ENCODE measurements at regions not wholly inside any gene's neighbourhood (a gene's known extent, or its start where the extent isn't known, plus 50 kb on each side); places are given as distances from the start of the nearest gene placed in this dataset.

DNA sequence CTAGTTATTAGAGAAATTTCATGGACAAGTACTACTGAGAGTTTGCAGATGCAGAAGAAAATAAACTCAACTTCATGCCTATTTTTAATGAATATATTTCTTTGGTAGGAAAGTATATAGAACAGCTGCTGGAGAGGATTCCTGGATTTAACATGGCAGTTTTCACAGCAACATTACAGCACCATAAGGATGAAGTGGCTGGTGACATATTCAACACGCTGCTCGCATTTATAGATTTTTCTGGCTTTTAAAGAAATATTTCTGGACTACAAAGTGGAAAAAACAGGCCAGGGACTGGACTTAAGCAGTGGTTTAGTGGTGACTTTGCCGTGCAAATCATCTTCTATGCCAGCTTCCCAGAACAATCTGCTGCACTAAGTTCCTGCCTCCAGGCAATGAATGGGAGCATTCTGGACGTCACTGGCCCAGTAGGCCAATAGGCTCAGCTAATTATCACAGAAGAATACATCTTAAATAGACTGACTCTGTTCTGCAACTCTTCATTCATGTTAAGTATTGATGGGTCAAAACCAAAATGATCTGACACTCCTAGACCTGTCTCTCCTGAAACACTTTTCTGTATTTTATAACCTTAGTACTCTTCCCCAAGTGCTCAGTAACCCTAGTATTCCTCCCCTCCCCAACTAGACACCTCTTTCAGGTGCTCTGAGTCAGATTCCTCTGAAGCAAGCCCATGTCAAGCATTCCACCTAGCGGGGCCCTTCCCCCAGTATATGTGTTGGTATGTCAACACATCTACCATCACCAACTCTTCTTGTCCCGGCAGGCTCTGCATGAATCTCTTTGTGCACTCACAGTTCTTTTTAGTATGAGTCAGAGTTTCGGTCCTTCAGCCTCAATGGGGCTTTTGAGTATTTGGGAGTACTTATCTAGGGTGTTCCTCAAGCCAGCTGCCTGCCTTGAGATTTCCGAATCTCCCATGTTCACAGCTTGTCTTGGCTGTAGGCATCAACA, 625.5 kb downstream of the CHSY3 start:
- Histone ChIP-seq H3K4me3 (ENCODE audit: low read length) (no peak overlapping the region), H3K27ac (ENCODE audit: low read depth, low read length) (no peak overlapping the region), H3K27me3 (ENCODE audit: control insufficient read depth, insufficient read depth, low read length, poor library complexity, severe bottlenecking) (no peaks in the 10 kb centered on the region), H3K36me3 (ENCODE audit: control insufficient read depth, insufficient read depth, low read length) (no peaks in the 10 kb centered on the region), H3K9me3 (ENCODE audit: control insufficient read depth, low read length) (no peaks in the 10 kb centered on the region), H3K9ac (ENCODE audit: extremely low read depth, low read length, poor library complexity, severe bottlenecking) (no peak overlapping the region), H3K4me1 (ENCODE audit: control insufficient read depth, insufficient read depth, low read length) (no peaks in the 10 kb centered on the region)
- no peak for TF ChIP-seq CTCF (conservative IDR thresholded peaks at IDR 0.05)
- Mint-ChIP-seq H3K27me3 (ENCODE audit: insufficient read depth) (no peaks in the 10 kb centered on the region), H3K9me3 (no peaks in the 10 kb centered on the region), H3K36me3 (ENCODE audit: low read depth) (no peaks in the 10 kb centered on the region), H3K27ac (no peak overlapping the region), H3K4me1 (peaks cover 4% of the 10 kb centered on the region), H3K4me3 (no peak overlapping the region)
- DNase-seq: no peak
- WGBS, 2 experiments (ENCODE audit: insufficient coverage in 1 of 2, insufficient read length in 1 of 2): 84 to 90% methylated on average over 2 to 8 of the region's 8 CpGs

DNA sequence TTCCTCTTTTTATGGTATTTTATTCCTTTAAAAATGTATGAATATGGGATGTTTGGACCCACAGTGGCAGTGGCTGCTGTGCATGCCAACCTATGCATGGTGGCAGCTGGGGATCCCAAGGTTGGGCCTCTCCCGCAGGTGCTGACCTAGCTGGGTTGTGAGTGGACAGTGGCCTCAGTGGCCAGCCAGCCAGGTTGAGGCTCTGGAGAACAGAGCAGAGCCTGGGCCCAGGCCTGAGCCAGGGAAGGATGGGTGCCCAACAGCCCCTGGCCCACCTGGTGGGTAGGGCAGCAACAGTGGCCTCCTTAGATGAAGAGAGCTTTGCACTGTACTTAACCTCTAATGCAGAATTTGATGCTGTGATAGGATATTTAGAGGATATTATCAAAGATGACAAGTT, 624.8 kb downstream of the CHSY3 start:
- Mint-ChIP-seq H3K4me3 (no peak overlapping the region), H3K27ac (no peak overlapping the region), H3K27me3 (ENCODE audit: insufficient read depth) (peaks cover 2% of the 10 kb centered on the region), H3K4me1 (peaks cover 4% of the 10 kb centered on the region), H3K9me3 (no peaks in the 10 kb centered on the region), H3K36me3 (ENCODE audit: low read depth) (no peaks in the 10 kb centered on the region)
- no peak for DNase-seq
- 95 to 100% methylated on average over 1 of the region's 1 CpG for WGBS, 2 experiments (ENCODE audit: insufficient coverage in 1 of 2, insufficient read length in 1 of 2)
- H3K4me1 ChIP-seq (ENCODE audit: control insufficient read depth, insufficient read depth, low read length): no peaks in the 10 kb centered on the region
- no peaks in the 10 kb centered on the region for H3K9me3 ChIP-seq (ENCODE audit: control insufficient read depth, low read length)
- no peak overlapping the region for H3K4me3 ChIP-seq (ENCODE audit: low read length)
- H3K27me3 ChIP-seq (ENCODE audit: control insufficient read depth, insufficient read depth, low read length, poor library complexity, severe bottlenecking): no peaks in the 10 kb centered on the region
- no peak overlapping the region for H3K27ac ChIP-seq (ENCODE audit: low read depth, low read length)
- no peak for TF ChIP-seq CTCF (conservative IDR thresholded peaks at IDR 0.05)
- no peaks in the 10 kb centered on the region for H3K36me3 ChIP-seq (ENCODE audit: control insufficient read depth, insufficient read depth, low read length)
- H3K9ac ChIP-seq (ENCODE audit: extremely low read depth, low read length, poor library complexity, severe bottlenecking): no peak overlapping the region

GRCh38 chr5:130528474-130528873, 624.2 kb downstream of the CHSY3 start:
- Histone ChIP-seq H3K27me3 (ENCODE audit: control insufficient read depth, insufficient read depth, low read length, poor library complexity, severe bottlenecking) (no peaks in the 10 kb centered on the region), H3K9me3 (ENCODE audit: control insufficient read depth, low read length) (no peaks in the 10 kb centered on the region), H3K36me3 (ENCODE audit: control insufficient read depth, insufficient read depth, low read length) (no peaks in the 10 kb centered on the region), H3K4me1 (ENCODE audit: control insufficient read depth, insufficient read depth, low read length) (no peaks in the 10 kb centered on the region), H3K9ac (ENCODE audit: extremely low read depth, low read length, poor library complexity, severe bottlenecking) (no peak overlapping the region), H3K4me3 (ENCODE audit: low read length) (no peak overlapping the region), H3K27ac (ENCODE audit: low read depth, low read length) (no peak overlapping the region)
- peaks cover 4% of the 10 kb centered on the region for H3K4me1 Mint-ChIP-seq
- no peak for TF ChIP-seq CTCF (conservative IDR thresholded peaks at IDR 0.05)
- no peaks in the 10 kb centered on the region for H3K36me3 Mint-ChIP-seq (ENCODE audit: low read depth)
- no peak for DNase-seq
- H3K27me3 Mint-ChIP-seq (ENCODE audit: insufficient read depth): peaks cover 3% of the 10 kb centered on the region
- H3K4me3 Mint-ChIP-seq: no peak overlapping the region
- H3K9me3 Mint-ChIP-seq: no peaks in the 10 kb centered on the region
- H3K27ac Mint-ChIP-seq: no peak overlapping the region

Data from endodermal cell (in vitro differentiated cells).